Activated CD4-positive, alpha-beta T cell treated with anti-CD3 and anti-CD28 coated beads for 48 hours (primary cell): ENCODE measurements at regions not wholly inside any gene's neighbourhood (a gene's known extent, or its start where the extent isn't known, plus 50 kb on each side); places are given as distances from the start of the nearest gene placed in this dataset.
"Not testable (repeated sequence)": the region's sequence is repeated elsewhere in the genome, so short reads cannot be mapped to it uniquely, and the experiment has no call there.

Experiments
- DNase-seq: peaks from one replicate; pipeline ENCODE4 v3.0.0-alpha.2; 2020

DNA sequence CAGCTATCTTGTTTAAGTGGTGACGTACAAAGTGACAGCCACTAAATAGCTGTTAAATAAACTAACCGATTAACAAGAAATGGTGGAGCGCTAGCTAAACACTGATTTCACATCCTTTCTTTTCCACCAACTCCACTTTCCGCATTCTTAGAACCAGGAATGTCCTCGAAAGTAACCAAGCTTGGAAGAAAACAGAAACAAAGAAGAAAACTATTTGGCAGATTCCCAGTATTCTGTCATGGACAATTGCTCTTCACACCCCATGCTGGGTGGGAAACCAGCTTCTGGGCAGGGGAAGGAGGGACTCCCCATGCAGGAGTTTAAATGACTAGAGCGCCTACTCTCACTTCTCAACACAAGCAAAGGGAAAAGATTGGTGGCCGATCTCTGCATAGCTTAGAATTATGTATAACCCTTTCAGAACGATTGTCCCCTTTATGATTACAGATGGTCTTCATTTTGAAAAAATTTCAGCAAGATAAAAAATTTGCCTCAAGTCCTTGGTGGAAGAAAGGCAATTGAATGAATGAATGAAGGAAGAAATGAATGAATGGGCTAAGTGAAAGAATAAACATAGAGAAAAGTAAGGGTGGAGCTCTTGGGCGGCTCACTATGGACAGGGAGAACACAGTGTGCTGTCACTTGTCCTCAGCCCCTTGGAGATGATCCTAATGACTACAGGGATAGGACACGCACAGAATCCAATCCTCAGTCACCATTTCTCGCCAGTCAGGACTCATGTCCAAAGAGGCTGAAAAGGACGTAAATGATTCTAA lies 148.7 kb upstream of the NEDD9 start:
- DNase-seq = no peak

DNA sequence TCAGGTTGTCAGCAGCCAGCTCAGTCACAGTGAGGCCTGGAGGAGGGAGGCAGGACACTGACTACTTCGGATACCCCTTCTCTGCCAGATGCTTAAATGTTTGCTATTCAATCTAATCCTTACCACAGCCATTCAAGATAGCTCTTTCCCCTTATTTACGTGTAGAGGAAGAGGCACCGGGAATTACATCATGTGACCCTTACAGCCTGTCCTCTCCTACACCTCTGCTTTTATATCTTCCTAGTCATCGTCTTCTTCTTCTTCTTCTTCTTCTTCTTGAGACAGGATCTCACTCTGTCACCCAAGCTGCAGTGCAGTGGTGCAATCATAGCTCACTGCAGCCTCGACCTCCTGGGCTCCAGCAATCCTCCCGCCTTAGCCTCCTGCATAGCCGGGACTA lies 148.1 kb upstream of the NEDD9 start:
- DNase-seq = no peak

DNA sequence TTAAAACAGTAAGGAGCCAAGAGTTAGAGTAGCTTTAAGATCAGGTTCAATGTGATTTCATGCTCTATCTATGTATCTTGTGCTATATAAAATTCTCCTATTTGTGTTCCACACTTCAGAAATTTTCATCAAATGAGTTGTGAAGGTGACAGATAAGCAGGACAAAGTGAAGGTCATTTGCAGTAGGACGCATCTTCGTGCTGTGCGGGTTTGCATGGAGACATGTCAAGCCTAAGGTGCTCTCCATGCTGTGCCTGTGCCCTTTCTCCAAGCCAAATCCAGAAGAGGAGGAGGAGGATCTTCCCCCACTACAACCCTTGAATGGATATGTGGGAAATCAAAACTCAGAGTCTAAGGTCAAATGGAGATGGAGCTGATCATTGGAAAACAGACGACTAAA lies 147.3 kb upstream of the NEDD9 start:
- DNase-seq = no peak

DNA sequence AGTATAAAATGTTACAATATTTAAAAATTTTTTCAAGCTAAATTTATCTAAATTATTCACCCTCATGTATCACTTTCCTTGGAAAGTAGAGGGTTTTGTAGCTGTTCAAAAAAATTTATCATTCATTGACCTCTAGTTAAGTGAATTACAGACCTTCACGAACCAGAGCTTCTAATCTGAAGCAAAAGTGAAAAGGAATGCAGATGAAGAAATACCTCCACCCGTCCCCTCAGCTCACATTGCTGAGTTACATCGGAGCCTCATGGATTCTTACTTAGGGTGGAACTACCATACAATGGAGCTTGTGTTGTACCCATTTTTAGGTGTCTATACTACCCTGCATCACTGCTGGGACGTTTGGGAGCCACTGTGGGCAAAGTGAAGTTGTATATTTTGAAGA lies 146.2 kb upstream of the NEDD9 start:
- DNase-seq = no peak

DNA sequence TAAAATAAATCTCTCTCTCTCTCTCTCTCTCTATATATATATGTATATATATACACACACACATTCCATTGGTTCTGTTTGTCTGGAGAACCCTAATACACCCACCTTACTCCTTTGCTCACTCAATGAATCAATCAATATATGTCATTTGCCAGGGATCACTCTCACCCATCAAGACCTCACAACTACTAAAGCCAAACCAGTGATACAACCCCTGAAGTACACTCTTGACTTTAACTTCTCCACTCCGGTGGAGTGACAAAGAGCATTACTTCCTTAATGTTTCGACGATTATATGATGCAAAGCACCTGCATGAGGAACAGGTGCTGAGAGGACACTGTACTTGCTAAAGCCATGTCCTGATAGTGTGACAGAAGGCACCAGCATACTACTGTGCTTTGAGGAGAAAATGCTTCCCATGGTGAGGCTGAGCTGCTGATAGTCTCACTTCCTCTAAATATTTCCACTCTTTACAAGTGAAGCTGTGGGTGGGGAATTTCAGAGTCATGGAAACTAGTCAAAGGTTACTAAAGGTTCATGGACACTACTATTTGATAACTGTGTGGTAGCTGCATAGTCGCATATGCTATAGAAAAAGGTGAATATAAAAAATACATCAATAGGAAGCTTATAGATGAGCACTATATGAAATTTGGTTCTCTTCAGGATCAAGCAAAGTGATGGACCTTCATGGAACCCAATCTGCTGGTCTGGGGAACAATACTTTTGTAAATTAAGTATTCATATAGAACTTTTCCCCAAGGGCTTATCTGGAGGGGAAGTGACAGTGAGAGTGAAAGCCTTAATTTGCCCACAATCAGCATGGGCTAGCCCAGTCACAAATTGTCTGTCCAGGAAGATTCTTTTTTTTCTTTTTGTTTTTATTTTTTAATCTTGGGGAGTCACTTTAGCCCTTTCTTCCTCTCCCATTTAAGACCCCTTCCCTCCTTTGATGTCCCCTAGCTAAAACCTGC lies 141.9 kb upstream of the NEDD9 start:
- peak; percentile 29 for DNase-seq

DNA sequence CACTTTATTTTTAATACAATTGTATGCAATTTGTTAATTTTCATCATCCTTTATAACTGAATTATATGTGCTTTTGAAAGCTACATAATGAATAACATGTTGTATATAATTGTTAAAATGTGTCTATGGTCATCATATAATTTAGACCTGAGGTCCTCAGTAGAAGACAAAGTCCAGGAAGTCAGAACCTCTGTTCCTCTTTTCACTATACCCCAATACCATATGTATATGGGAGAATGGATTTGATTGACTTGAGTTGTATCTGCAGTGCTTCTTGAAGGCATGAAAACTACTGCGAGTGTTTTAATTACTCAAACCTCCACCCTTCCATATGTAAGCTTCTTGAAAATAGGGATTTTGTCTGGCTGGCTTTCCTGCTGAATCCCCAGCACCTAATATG lies 140.7 kb upstream of the NEDD9 start:
- no peak for DNase-seq

DNA sequence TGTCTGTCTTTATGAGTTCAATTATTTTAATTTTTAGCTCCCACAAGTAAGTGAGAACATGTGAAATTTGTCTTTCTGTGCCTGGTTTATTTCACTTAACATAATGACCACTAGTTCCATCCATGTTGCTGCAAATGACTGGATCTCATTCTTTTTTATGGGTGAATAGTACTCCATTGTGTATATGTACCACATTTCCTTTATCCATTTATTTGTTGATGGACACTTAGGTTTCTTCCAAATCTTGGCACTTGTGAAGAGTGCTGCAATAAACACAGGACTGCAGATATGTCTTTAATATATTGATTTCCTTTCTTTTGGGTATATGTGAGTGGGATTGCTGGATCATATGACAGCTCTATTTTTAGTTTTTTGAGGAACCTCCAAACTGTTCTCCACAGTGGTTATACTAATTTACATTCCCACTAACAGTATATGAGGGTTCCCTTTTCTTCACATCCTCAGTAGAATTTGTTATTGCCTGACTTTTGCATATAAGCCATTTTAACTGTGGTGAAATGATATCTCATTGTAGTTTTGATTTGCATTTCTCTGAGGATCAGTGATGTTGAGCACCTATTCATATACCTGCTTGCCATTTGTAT lies 139.8 kb upstream of the NEDD9 start:
- not testable (repeated sequence) for DNase-seq

DNA sequence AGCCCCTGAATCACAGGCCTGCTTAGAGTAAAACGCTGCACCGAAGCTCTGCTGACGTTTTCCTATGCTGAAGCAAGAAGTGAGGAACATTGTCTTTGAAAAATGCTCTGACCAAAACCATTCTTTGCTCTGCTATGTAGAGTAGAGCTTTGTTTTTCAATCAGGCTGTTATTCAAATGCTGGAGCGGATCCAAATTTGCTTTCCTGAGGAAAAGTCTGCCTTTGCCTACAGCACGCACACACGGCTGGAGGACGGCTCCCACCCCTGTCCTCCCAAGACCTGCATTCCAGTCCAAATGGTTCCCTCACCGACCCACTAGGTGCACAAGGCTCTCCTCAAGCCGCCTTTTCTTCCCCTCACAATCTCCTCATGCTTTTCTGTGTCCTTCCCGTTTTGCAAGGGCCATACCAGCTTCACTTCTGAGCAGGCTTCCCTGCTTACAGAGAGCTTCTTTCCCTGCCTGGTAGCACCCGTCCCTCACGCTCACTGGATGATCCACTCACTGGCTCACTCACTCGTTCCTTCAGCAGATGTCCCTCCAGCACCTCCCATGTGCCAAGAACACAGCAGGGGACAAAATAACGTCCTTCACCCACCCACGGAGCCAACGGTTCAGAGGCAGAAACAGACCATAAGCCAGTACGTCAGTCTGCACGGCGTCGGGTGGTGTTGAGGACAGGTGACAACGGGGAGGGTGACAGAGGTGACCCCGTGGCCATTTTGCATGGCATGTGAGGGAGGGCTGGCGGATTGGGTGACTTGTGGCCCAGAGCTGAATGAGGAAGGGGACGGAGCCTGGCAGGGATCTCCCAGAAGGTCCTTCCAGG lies 137.9 kb upstream of the NEDD9 start:
- DNase-seq = no peak

DNA sequence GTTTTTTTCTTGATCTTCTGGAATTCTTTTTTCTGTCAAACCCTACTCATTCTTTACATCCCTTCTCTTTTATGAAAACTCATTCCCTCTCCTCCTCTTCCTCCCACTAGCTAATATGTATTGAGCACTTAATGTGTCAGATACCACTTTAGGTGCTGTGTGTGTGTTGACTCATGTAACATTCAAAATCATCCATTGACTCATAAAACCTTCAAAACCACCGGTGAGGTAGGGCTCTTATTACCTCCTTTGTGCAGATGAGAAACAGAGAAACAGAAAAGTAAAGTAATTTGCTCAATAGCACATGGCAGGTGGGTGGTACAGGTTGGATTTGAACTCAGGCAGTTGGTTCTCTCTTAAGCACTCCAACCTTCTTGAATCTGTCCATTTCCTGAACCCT lies 136.3 kb upstream of the NEDD9 start:
- no peak for DNase-seq

DNA sequence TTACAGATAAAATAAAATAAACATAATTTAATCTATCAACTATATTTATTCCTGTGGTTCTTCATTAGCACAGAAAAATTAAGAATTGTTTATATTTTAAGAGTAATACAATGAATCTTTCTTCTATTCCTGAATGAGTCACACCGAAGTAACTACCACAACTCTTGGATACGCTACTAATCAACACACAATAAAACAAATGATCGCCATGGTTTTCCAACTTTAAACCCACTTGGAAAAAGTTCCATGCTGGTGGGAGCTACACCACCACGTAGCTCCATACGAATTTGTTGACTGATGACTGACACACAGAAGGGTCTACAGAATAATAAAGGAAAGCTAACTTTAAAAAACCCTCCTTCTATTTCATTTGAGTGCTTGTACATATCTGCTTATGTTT lies 135.8 kb upstream of the NEDD9 start:
- no peak for DNase-seq

DNA sequence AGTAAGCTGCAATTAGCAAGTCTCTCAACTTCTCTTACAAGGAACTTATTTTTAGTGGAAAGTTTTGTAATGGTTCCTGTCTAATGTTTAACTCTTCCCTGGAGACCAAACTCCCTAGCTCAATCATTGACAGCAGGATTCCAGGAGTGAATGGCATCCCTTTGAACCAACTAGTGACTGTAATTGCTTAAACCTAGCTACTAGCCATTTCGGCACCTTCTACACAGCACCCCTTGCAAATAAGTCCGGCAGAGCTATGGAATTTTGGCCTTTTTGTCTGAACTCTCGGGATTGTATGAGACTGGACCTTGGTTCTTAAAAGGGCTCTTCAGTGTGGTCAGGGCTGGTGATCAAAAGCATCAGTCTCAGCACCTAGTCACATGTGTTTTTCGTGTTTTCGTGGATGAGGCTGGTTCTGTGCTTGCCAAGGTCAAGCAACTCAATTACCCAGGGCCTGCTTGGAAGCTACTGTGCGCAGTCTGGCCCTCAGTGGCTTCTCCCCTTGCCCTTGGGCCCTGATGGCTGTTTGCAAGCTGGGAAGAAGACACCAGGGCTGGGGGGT lies 135.3 kb upstream of the NEDD9 start:
- DNase-seq = no peak

DNA sequence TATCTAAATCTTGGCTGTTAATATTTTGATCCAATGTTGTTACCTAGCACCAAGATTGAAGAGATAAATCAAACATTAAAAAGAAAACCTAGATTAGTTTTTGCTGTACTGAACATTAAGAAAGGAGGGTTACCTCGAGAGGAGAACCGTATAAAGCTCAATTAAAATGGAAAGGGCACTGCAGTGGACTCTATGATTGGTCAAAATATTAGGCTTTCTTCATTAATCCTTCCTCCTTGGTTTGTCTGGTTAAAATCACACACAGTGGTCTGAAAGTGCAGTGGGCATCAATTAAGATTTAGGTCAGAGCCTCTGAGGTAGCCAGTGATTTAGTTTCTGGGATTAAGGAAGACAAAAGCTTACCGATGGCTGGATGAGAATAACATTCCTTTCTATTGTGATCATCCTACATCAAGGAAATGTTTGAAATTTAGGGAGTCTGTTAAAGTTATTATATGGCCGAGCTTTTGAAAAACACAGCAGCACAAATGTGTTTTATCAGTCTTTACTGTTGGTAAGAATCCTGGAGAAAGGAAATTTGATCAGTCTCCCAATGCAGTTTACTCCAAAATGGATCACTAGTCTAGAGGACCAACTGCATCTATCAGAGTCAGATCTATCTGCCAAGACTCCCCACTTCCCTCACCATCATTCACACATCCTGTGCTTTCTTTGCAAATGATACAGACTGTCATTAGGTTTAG lies 134.6 kb upstream of the NEDD9 start:
- DNase-seq = no peak

DNA sequence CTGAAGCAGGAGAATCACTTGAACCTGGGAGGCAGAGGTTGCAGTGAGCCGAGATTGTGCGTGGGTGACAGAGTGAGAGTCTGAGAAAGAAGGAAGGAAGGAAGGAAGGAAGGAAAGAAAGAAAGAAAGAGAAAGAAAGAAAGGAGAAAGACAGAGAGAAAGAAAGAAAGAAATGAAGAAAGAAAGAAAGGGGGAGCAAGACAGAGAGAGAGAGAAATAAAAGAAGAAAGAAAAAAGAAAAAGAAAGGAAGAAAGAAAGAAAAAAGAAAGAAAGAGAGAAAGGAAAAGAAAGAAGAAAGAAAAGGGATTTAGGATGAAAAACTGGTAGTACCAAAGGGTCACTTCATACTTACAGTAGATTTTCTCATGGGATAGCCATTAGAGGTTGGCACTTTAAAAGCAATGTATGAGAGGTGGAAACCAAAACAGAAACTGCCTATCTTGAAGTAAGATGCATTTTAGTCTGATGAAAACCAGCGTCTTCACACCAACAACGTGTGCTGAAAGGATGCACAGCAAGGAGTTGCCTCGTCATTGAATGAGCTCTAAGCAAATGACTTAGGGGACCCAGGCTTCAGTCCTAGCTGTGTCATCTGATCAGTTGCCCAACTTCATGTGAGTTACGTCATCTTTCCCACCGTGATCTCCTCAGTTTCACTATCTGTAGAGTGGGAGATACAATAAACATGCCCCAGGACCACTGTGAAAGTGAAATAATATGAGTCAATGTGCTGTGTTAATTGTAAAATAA lies 133.9 kb upstream of the NEDD9 start:
- peak; percentile 66 for DNase-seq

DNA sequence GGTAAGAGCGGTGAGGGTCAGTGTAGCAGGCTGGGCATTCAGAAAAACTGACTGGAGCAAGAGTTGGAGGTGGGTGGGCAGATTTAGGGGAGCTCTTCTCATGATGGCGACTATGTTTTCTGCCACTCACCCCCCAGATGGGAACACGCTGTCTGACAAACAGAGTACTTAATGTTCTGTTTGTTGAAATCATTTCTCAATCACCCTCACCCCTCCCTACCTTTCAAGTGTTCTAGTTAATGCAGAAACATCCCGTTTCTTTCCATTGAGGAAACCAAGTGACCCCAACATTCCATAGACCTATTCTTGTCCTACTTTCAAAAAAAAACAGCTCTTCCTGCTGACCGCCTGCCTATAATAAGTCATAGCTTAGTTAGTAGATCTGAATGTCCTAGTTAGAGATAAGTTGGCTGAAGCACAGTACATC lies 132.5 kb upstream of the NEDD9 start:
- DNase-seq = no peak

DNA sequence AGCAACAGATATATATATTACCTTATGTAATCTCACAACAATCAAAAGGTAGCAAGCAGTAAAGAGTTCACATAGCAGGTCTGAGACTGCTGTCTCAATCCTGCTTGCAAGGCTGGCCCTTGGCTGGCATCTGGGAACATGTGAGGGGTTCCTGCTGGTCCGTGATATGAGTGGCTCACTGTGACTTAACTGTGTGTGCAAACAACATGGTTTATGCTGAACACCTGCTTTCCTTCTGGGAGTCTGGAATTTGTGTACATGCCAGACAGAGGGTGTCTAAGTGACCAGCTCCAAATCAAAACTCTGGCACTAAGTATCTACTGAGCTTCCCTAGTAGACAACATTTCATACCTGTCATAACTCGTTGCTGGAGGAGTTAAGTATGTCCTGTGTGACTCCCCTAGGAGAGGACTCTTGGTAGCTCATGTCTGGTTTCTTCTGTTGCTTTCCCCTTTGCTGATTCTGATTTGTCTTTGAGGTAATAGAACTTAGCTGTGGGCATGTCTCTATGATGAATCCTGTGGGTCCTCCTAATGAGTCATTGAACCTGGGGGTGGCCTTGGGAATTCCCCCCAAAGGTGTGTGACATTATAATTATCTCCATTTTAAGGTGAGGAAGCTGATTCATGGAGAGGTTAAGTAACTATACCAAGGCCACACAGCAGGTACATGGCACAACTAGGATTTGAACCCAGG lies 131.6 kb upstream of the NEDD9 start:
- peak; percentile 72 for DNase-seq

DNA sequence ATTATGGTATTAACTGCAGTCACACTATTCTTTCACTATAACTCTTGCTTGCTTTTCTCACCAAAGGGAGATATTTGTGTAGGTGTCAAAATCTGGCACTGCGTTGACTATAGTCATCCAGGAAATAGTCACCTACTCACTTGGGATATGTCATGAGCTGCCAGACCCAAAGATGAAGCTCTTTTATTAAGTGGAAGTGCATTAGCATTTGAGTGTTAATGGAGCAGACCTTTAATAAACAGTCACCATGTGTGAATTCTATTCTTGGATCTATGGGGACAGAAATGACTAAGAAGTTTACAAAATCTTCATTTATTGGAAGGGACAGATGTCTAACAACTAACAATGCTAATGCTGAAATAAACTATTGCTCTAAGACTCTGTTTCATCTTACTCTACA lies 130.1 kb upstream of the NEDD9 start:
- DNase-seq = no peak

DNA sequence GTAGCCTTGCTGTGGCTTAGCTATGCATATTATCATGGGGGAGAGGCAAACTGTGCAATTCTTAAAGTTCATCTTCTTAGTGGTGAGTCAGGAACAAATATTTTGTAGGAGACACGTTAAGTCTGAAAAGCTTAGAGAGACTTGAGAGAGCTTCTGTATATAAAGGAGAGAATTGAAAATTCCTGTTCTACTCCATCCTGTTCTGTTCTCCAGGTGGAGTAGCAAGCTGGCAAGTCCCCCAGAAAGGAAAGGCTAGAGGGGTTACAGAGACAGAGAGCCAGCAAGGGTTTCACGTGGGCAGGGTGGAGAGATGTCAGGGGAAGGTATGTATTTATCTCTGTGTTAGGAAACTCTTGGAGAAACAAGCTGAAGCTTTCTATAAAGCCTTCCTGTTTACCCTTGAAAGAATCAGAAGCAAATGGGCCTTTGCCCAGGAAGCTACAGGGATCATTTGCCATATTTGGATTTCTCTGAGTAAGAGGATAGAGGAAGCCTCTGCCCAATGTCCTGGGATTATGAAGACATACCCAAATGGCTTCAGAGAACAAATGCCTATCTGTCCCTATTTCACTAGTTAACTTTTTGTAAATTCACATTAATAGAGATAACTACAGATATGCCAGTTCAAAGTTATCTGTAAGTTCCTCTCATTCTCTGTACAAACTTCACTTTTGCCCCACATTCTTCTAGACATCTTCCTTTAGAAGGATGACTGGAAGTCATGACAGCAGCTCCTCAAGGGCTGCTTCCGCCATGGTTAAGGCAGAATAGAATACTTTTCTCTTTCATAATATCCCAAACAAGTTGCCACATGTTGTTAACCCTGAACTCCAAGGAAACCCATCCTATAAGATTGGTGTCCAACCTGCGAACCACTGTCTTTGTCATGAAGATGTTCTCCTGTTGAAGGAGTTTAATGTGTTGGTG lies 126.7 kb upstream of the NEDD9 start:
- no peak for DNase-seq

DNA sequence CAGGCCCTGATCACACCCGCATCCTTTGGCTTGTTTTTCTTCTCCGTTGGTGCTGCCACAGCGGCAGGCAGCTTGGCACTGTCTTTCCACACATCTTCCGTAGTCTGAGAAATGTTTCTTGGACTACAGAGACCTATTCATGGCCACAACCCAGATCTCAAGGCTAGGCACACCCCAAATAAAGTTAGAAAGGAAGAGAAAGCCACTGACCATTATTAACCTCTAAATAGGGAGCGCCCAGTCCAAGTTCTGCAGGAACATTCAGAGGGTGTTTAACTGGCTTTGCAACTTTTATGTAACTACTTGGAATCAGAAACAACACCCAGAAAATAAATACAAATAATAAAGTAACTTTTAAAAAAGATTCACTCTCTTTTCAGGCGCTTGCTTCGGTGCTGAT lies 124.8 kb upstream of the NEDD9 start:
- no peak for DNase-seq
